Neuronal stem cell (in vitro differentiated cells): ENCODE measurements at regions not wholly inside any gene's neighbourhood (a gene's known extent, or its start where the extent isn't known, plus 50 kb on each side); places are given as distances from the start of the nearest gene placed in this dataset.
A peak's percentile ranks its signal among the peaks of the same experiment; 100 is the strongest.

Source experiments
- DNase-seq: peaks from one replicate; pipeline ENCODE4 v3.0.0-alpha.2; 2013; ENCODE audit warnings: low spot score
- H2AFZ ChIP-seq: one replicate; pipeline ENCODE4 v1.6.1; 2013; ENCODE audit warnings: mild to moderate bottlenecking, low read length, inconsistent platforms
- H2AK5ac ChIP-seq: 2 replicates; pipeline ENCODE4 v1.6.1; 2013; ENCODE audit warnings: low read depth, mild to moderate bottlenecking, inconsistent platforms, low read length, moderate library complexity, mixed read lengths
- H2BK120ac ChIP-seq: 2 replicates; pipeline ENCODE4 v1.6.1; 2013; ENCODE audit warnings: low read depth, mild to moderate bottlenecking, inconsistent platforms, low read length, moderate library complexity, mixed read lengths
- H2BK12ac ChIP-seq: one replicate; pipeline ENCODE4 v1.6.1; 2013; ENCODE audit warnings: low read length, inconsistent platforms
- H2BK15ac ChIP-seq: 2 replicates; pipeline ENCODE4 v1.6.1; 2013; ENCODE audit warnings: mild to moderate bottlenecking, low read length, inconsistent platforms, mixed read lengths
- H2BK5ac ChIP-seq: one replicate; pipeline ENCODE4 v1.6.1; 2013; ENCODE audit warnings: inconsistent platforms, mild to moderate bottlenecking, low read length, moderate library complexity
- H3K14ac ChIP-seq: one replicate; pipeline ENCODE4 v1.6.1; 2013; ENCODE audit warnings: low read length, inconsistent platforms
- H3K18ac ChIP-seq: 2 replicates; pipeline ENCODE4 v1.6.1; 2013; ENCODE audit warnings: low read length, inconsistent platforms
- H3K23ac ChIP-seq: 2 replicates; pipeline ENCODE4 v1.6.1; 2013; ENCODE audit warnings: low read depth, mild to moderate bottlenecking, mixed read lengths, low read length, inconsistent platforms; ENCODE audit not compliant: poor library complexity
- H3K27ac ChIP-seq: replicated peaks from 3 replicates; pipeline ENCODE4 v1.5.1; 2013; ENCODE audit warnings: low read length, inconsistent platforms
- H3K27me3 ChIP-seq, 3 experiments: 2 replicates each; pipeline ENCODE4 v1.6.1; 2013; ENCODE audit warnings: low read length in 3 of 3, mild to moderate bottlenecking in 2 of 3, inconsistent platforms in 1 of 3, low read depth in 1 of 3, mixed read lengths in 1 of 3, moderate library complexity in 1 of 3; ENCODE audit not compliant: control insufficient read depth in 3 of 3, insufficient read depth in 3 of 3
- H3K36me3 ChIP-seq, 2 donors: replicated peaks in 1 of 2; 2 replicates each; pipeline ENCODE4 v1.6.1; 2013; ENCODE audit warnings: low read length in 2 of 2; ENCODE audit not compliant: control insufficient read depth in 2 of 2, insufficient read depth in 2 of 2
- H3K4ac ChIP-seq: 2 replicates; pipeline ENCODE4 v1.6.1; 2013; ENCODE audit warnings: inconsistent platforms, mild to moderate bottlenecking, low read length, moderate library complexity
- H3K4me1 ChIP-seq, 2 donors: 1 replicate in 1 of 2; 2 replicates in 1 of 2; pipeline ENCODE4 v1.6.1; 2013; ENCODE audit warnings: low read length in 2 of 2, low read depth in 1 of 2; ENCODE audit not compliant: control insufficient read depth in 2 of 2, insufficient read depth in 1 of 2
- H3K4me2 ChIP-seq: one replicate; pipeline ENCODE4 v1.6.1; 2013; ENCODE audit warnings: mild to moderate bottlenecking, low read length, inconsistent platforms; ENCODE audit not compliant: insufficient read depth, poor library complexity, severe bottlenecking
- H3K4me3 ChIP-seq, 2 donors: 2 replicates each; pipeline ENCODE4 v1.5.1; 2013; ENCODE audit warnings: low read length in 2 of 2, mild to moderate bottlenecking in 2 of 2, inconsistent platforms in 1 of 2, moderate library complexity in 1 of 2
- H3K79me1 ChIP-seq: one replicate; pipeline ENCODE4 v1.6.1; 2013; ENCODE audit warnings: low read depth, mild to moderate bottlenecking, inconsistent platforms, low read length, moderate library complexity
- H3K9ac ChIP-seq: one replicate; pipeline ENCODE4 v1.6.1; 2013; ENCODE audit warnings: mild to moderate bottlenecking, low read depth, low read length, inconsistent platforms; ENCODE audit not compliant: poor library complexity
- H3K9me3 ChIP-seq, 2 donors: replicated peaks in 1 of 2; 2 replicates each; pipeline versions ENCODE3 to v1.6.1; 2013; ENCODE audit warnings: low read length in 2 of 2, mild to moderate bottlenecking in 2 of 2, inconsistent platforms in 1 of 2, low read depth in 1 of 2, mixed read lengths in 1 of 2, moderate library complexity in 1 of 2; ENCODE audit not compliant: control insufficient read depth in 2 of 2, insufficient read depth in 1 of 2
- H4K8ac ChIP-seq: one replicate; pipeline ENCODE4 v1.6.1; 2013; ENCODE audit warnings: low read depth, mild to moderate bottlenecking, inconsistent platforms, low read length, moderate library complexity
- H4K91ac ChIP-seq: one replicate; pipeline ENCODE4 v1.6.1; 2013; ENCODE audit warnings: low read length, low read depth, mild to moderate bottlenecking, inconsistent platforms; ENCODE audit not compliant: poor library complexity
- WGBS, 2 donors: extraction: QIAGEN DNeasy Blood & Tissue Kit; methylation state at CpG; one replicate each; pipeline ENCODE4 v1.1.7; 2013; ENCODE audit warnings: missing lambda C conversion rate in 2 of 2, mixed read lengths in 1 of 2; ENCODE audit not compliant: insufficient read length in 2 of 2, insufficient replicate concordance in 1 of 2; ENCODE audit errors: extremely low coverage in 2 of 2; 5-methylcytosine and 5-hydroxymethylcytosine counted together

DNA sequence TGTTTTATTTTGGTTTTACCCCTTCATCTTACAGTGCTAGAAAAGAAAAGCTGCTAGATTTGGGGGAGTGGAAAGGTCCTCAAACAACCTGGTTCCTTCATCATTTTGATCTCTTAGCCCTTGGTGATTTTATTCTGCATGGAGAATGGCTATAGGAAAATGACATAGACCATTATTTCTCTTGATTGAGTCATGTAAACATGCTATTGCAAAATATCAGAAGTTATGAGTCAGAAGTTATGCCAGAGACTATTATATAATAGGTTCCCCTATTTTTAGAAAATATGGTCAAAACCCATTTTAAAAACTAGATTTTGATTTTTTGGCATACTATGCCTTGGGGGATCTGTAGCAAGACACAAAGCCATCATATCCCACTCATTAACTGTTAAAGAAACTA lies 83.7 kb upstream of the FAM9C start:
- no peak overlapping the region for H3K18ac ChIP-seq
- H4K8ac ChIP-seq = no peak overlapping the region
- no peak overlapping the region for H2BK5ac ChIP-seq
- no peak overlapping the region for H3K23ac ChIP-seq
- no peaks in the 10 kb centered on the region for H3K36me3 ChIP-seq
- H3K4me3 ChIP-seq = no peak overlapping the region
- H2AK5ac ChIP-seq = no peak overlapping the region
- H3K4ac ChIP-seq = no peak overlapping the region
- peaks cover 1 to 4% of the 10 kb centered on the region in 2 donors for H3K4me1 ChIP-seq
- no peak overlapping the region for H3K27ac ChIP-seq
- H3K9ac ChIP-seq = no peak overlapping the region
- H3K14ac ChIP-seq = no peak overlapping the region
- H2AFZ ChIP-seq = no peak overlapping the region
- no peak overlapping the region for H2BK120ac ChIP-seq
- no peak for DNase-seq
- H3K9me3 ChIP-seq = no peaks in the 10 kb centered on the region
- no peak overlapping the region for H3K4me2 ChIP-seq
- H2BK12ac ChIP-seq = no peak overlapping the region
- no peaks in the 10 kb centered on the region for H3K27me3 ChIP-seq
- no peak overlapping the region for H2BK15ac ChIP-seq
- H4K91ac ChIP-seq = no peak overlapping the region
- H3K79me1 ChIP-seq = no peaks in the 10 kb centered on the region

DNA sequence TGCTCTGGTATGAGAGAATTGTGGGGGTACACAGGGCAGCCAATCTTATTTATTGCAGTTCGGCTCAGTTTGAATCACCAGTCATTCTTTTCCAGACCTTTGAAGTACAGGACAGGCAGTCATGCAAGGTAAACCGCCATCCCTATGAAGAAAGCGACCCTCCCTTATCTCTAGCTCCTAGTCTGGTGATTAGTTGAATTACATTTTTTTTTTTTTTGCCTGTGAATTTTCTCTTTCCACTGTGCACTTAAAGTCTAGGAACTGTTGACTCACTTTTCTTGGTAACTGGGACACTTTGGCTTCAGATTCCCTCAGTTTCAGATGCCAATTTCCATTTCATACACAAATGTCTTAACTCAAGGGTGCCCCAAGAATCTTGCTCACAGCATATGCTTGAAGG lies 82.4 kb upstream of the FAM9C start:
- Histone ChIP-seq H3K79me1 (no peaks in the 10 kb centered on the region), H2BK120ac (no peak overlapping the region), H3K27me3 (no peaks in the 10 kb centered on the region), H2BK5ac (no peak overlapping the region), H3K4me3 (no peak overlapping the region), H2BK12ac (no peak overlapping the region), H2AK5ac (no peak overlapping the region), H3K4ac (no peak overlapping the region), H3K9me3 (no peaks in the 10 kb centered on the region), H3K4me1 (peaks cover 1 to 4% of the 10 kb centered on the region in 2 donors), H3K18ac (no peak overlapping the region), H3K23ac (no peak overlapping the region), H3K4me2 (no peak overlapping the region), H4K91ac (no peak overlapping the region), H3K27ac (no peak overlapping the region), H3K36me3 (no peaks in the 10 kb centered on the region), H2BK15ac (no peak overlapping the region), H2AFZ (no peak overlapping the region), H3K9ac (no peak overlapping the region), H3K14ac (no peak overlapping the region), H4K8ac (no peak overlapping the region)
- WGBS, 2 donors = no CpG with 5 or more reads among the region's 3 CpGs
- no peak for DNase-seq

DNA sequence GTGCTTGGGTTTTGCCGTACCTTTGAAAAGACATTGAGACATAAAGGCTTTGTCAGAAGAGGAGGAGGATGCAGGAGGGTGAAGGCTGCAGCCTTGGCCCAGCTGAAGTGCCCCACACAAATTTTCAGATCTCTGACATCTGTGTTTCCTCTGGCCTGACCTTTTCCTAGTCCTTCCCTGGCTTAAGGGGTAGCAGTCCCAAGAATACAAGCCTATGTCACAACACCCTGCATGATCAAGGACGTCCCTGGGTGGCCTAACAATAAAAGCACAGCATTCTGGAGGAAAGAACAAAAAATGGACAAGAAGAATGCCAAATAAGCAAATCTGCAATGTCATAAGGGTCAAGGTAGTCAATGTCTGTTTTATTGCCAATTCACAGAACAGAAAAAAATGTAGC lies 80.8 kb upstream of the FAM9C start:
- Histone ChIP-seq H3K4me3 (no peak overlapping the region), H3K36me3 (no peaks in the 10 kb centered on the region), H4K91ac (no peak overlapping the region), H2BK12ac (no peak overlapping the region), H3K4me2 (no peak overlapping the region), H3K27ac (no peak overlapping the region), H3K18ac (no peak overlapping the region), H3K23ac (no peak overlapping the region), H2BK120ac (no peak overlapping the region), H2AFZ (peak overlapping the region; percentile 48), H2BK15ac (no peak overlapping the region), H3K14ac (no peak overlapping the region), H4K8ac (no peak overlapping the region), H3K4ac (no peak overlapping the region), H3K9ac (no peak overlapping the region), H3K4me1 (peaks cover 1 to 4% of the 10 kb centered on the region in 2 donors), H2BK5ac (no peak overlapping the region), H3K9me3 (no peaks in the 10 kb centered on the region), H3K27me3 (no peaks in the 10 kb centered on the region), H3K79me1 (no peaks in the 10 kb centered on the region), H2AK5ac (no peak overlapping the region)
- no peak for DNase-seq
- WGBS, 2 donors = no CpG with 5 or more reads among the region's 2 CpGs

DNA sequence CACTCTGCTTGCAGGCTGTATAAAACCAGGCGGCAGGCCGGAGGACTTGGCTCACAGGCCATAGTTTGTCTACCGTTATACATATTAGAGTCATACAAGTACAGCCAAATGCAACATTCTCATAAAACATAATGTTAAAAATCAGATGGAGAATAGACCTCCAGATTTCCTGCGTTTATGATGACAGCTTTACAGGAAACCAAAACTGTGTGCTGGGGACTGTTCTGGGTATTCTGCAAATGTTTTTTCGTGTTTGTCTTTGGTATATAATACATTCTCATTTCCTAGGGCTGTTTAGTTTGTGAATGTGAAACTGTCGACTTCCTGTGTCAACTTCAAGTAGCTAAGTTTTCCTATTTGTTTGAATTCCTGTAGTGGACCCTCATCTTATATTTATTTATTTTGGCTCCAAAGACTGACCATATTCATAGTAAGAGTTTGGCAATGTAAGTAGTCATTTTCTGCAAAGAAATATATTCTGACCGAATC lies 79.5 kb upstream of the FAM9C start:
- H3K23ac ChIP-seq = no peak overlapping the region
- no peak overlapping the region for H2BK120ac ChIP-seq
- no peak overlapping the region for H3K4me2 ChIP-seq
- H4K91ac ChIP-seq = no peak overlapping the region
- no peak overlapping the region for H2BK15ac ChIP-seq
- H2AFZ ChIP-seq = no peak overlapping the region
- H3K27ac ChIP-seq = no peak overlapping the region
- H3K9me3 ChIP-seq = no peaks in the 10 kb centered on the region
- no peak overlapping the region for H3K9ac ChIP-seq
- H2BK5ac ChIP-seq = no peak overlapping the region
- H4K8ac ChIP-seq = no peak overlapping the region
- peaks cover 3 to 4% of the 10 kb centered on the region in 2 donors for H3K4me1 ChIP-seq
- no peaks in the 10 kb centered on the region for H3K36me3 ChIP-seq
- H3K79me1 ChIP-seq = no peaks in the 10 kb centered on the region
- no peak overlapping the region for H3K4me3 ChIP-seq
- H2AK5ac ChIP-seq = no peak overlapping the region
- no peak overlapping the region for H3K18ac ChIP-seq
- H2BK12ac ChIP-seq = no peak overlapping the region
- DNase-seq = no peak
- no peak overlapping the region for H3K4ac ChIP-seq
- no peaks in the 10 kb centered on the region for H3K27me3 ChIP-seq
- WGBS, 2 donors = no CpG with 5 or more reads among the region's 7 CpGs
- no peak overlapping the region for H3K14ac ChIP-seq
